Neural cell (in vitro differentiated cells): ENCODE measurements at regions not wholly inside any gene's neighbourhood (a gene's known extent, or its start where the extent isn't known, plus 50 kb on each side); places are given as distances from the start of the nearest gene placed in this dataset.

Experiments used
- H2AFZ ChIP-seq: fragments of 200-600, 300-800 bp; sonication (generic), shearing (Covaris generic); 2 replicates; pipeline ENCODE4 v1.6.0; 2014; ENCODE audit warnings: low read depth, mild to moderate bottlenecking, antibody characterized with exemption, low read length, moderate library complexity
- H3F3A ChIP-seq: fragments of 200-600 bp; shearing (Covaris generic); 2 replicates; pipeline ENCODE4 v1.6.1; 2016; ENCODE audit warnings: mild to moderate bottlenecking, moderate library complexity, mixed read lengths, antibody characterized with exemption, low read length; ENCODE audit not compliant: insufficient read depth, poor library complexity, severe bottlenecking
- H3K27ac ChIP-seq: fragments of 200-600, 300-800 bp; sonication (generic), shearing (Covaris generic); 2 replicates; pipeline ENCODE4 v1.5.1; 2014; ENCODE audit warnings: mild to moderate bottlenecking, low read length, moderate library complexity
- H3K27me3 ChIP-seq: fragments of 300-800, 200-600 bp; sonication (generic), shearing (Covaris generic); 2 replicates; pipeline ENCODE4 v1.6.0; 2014; ENCODE audit warnings: mild to moderate bottlenecking, low read depth, low read length, moderate library complexity; ENCODE audit not compliant: insufficient read depth
- H3K36me3 ChIP-seq: fragments of 300-800, 200-600 bp; sonication (generic), shearing (Covaris generic); 2 replicates; pipeline ENCODE4 v1.5.1; 2014; ENCODE audit warnings: mild to moderate bottlenecking, antibody characterized with exemption, low read length, moderate library complexity; ENCODE audit not compliant: insufficient read depth
- H3K4me2 ChIP-seq: fragments of 300-800, 200-600 bp; sonication (generic), shearing (Covaris generic); 2 replicates; pipeline ENCODE4 v1.6.0; 2014; ENCODE audit warnings: mild to moderate bottlenecking, low read length
- H3K4me3 ChIP-seq: fragments of 300-800, 200-600 bp; sonication (generic), shearing (Covaris generic); 2 replicates; pipeline ENCODE4 v1.5.1; 2014; ENCODE audit warnings: mild to moderate bottlenecking, low read length, moderate library complexity
- H3K79me2 ChIP-seq: fragments of 200-600 bp; shearing (Covaris generic); replicated peaks from 2 replicates; pipeline ENCODE4 v1.6.0; 2014; ENCODE audit warnings: mild to moderate bottlenecking, low read length, moderate library complexity; ENCODE audit not compliant: insufficient read depth
- H3K9ac ChIP-seq: fragments of 300-800, 200-600 bp; sonication (generic), shearing (Covaris generic); 2 replicates; pipeline ENCODE4 v1.6.1; 2016; ENCODE audit warnings: mild to moderate bottlenecking, low read length, mixed read lengths
- H3K9me2 ChIP-seq: fragments of 200-600 bp; shearing (Covaris generic); 2 replicates; pipeline ENCODE4 v1.6.1; 2016; ENCODE audit warnings: mild to moderate bottlenecking, low read length, mixed read lengths; ENCODE audit not compliant: insufficient read depth
- H3K9me3 ChIP-seq: fragments of 200-600, 300-800 bp; sonication (generic), shearing (Covaris generic); 2 replicates; pipeline ENCODE4 v1.6.1; 2016; ENCODE audit warnings: mild to moderate bottlenecking, mixed run types, low read length, moderate library complexity, mixed read lengths
- H4K20me1 ChIP-seq: fragments of 200-600 bp; shearing (Covaris generic); 2 replicates; pipeline ENCODE4 v1.6.1; 2016; ENCODE audit warnings: mild to moderate bottlenecking, mixed run types; ENCODE audit not compliant: insufficient read depth
- CTCF ChIP-seq: fragments of 450-650 bp; IDR thresholded peaks from 2 replicates; pipeline ENCODE4 v1.5.1; 2014; ENCODE audit warnings: antibody characterized with exemption, mild to moderate bottlenecking, moderate library complexity; ENCODE audit not compliant: poor library complexity, severe bottlenecking
- EP300 ChIP-seq: fragments of 450-650 bp; conservative IDR thresholded peaks from 2 replicates; pipeline ENCODE4 v1.6.1; 2014; ENCODE audit warnings: antibody characterized with exemption, mild to moderate bottlenecking, moderate library complexity; ENCODE audit not compliant: poor library complexity, severe bottlenecking
- EZH2 ChIP-seq: fragments of 200-600, 300-800 bp; shearing (Covaris generic), sonication (generic); IDR thresholded peaks from 2 replicates; pipeline ENCODE4 v1.6.1; 2014; ENCODE audit warnings: antibody characterized with exemption, low read length, borderline replicate concordance, mild to moderate bottlenecking; ENCODE audit not compliant: insufficient read depth, poor library complexity, severe bottlenecking
- MXI1 ChIP-seq: fragments of 450-650 bp; conservative IDR thresholded peaks from 2 replicates; pipeline ENCODE4 v1.6.1; 2014; ENCODE audit warnings: antibody characterized with exemption, mild to moderate bottlenecking; ENCODE audit not compliant: poor library complexity, severe bottlenecking
- POLR2AphosphoS5 ChIP-seq: IDR thresholded peaks from 2 replicates; pipeline ENCODE4 v1.6.1; 2012
- RAD21 ChIP-seq: fragments of 450-650 bp; conservative IDR thresholded peaks from 2 replicates; pipeline ENCODE4 v1.6.1; 2014; ENCODE audit warnings: antibody characterized with exemption, mild to moderate bottlenecking, moderate library complexity
- REST ChIP-seq: IDR thresholded peaks from 2 replicates; pipeline ENCODE4 v1.6.1; 2012; ENCODE audit warnings: borderline replicate concordance
- SMC3 ChIP-seq: fragments of 450-650 bp; conservative IDR thresholded peaks from 2 replicates; pipeline ENCODE4 v1.6.1; 2014; ENCODE audit warnings: antibody characterized with exemption, mild to moderate bottlenecking, moderate library complexity; ENCODE audit not compliant: poor library complexity
- TAF1 ChIP-seq: IDR thresholded peaks from 2 replicates; pipeline ENCODE4 v1.6.1; 2012; ENCODE audit warnings: low read depth

- Histone ChIP-seq H3K9ac (no peak overlapping the region), H3K27me3 (no peaks in the 10 kb centered on the region), H3K9me2 (no peaks in the 10 kb centered on the region), H3F3A (no peaks in the 10 kb centered on the region), H3K36me3 (no peaks in the 10 kb centered on the region), H3K9me3 (no peaks in the 10 kb centered on the region), H2AFZ (no peak overlapping the region), H3K4me2 (no peak overlapping the region), H4K20me1 (no peaks in the 10 kb centered on the region), H3K27ac (no peak overlapping the region), H3K79me2 (no peaks in the 10 kb centered on the region), H3K4me3 (no peak overlapping the region)
- no peak for TF ChIP-seq REST
- TF ChIP-seq POLR2AphosphoS5, result no peak
- TF ChIP-seq CTCF, result no peak
- no peak for TF ChIP-seq RAD21
- no peak for TF ChIP-seq TAF1
- no peak for TF ChIP-seq EZH2
- no peak for TF ChIP-seq MXI1
- TF ChIP-seq SMC3, result no peak
These were observed 358.0 kb downstream of the HRH4 start for GRCh38 chr18:24818441-24818840.

GRCh38 chr18:24819141-24819890 lies 358.9 kb downstream of the HRH4 start:
- H3K27me3 ChIP-seq, result no peaks in the 10 kb centered on the region

More at GRCh38 chr18:24819141-24819890, 358.9 kb downstream of the HRH4 start:
- Histone ChIP-seq H3K36me3 (no peaks in the 10 kb centered on the region), H3K4me3 (no peak overlapping the region), H3K27ac (no peak overlapping the region), H3F3A (no peaks in the 10 kb centered on the region), H3K9ac (no peak overlapping the region), H3K9me3 (no peaks in the 10 kb centered on the region), H4K20me1 (no peaks in the 10 kb centered on the region), H3K4me2 (no peak overlapping the region), H3K9me2 (no peaks in the 10 kb centered on the region), H3K79me2 (no peaks in the 10 kb centered on the region), H2AFZ (no peak overlapping the region)
- TF ChIP-seq MXI1, result no peak
- TF ChIP-seq REST, result no peak
- no peak for TF ChIP-seq CTCF
- TF ChIP-seq EP300, result no peak
- no peak for TF ChIP-seq TAF1
- TF ChIP-seq SMC3, result no peak
- TF ChIP-seq RAD21, result no peak
- no peak for TF ChIP-seq EZH2
- TF ChIP-seq POLR2AphosphoS5, result no peak
